GM13977 (cell line): ENCODE measurements at regions not wholly inside any gene's neighbourhood (a gene's known extent, or its start where the extent isn't known, plus 50 kb on each side); places are given as distances from the start of the nearest gene placed in this dataset.
"Not testable (repeated sequence)": the region's sequence is repeated elsewhere in the genome, so short reads cannot be mapped to it uniquely, and the experiment has no call there.

Experiments
- DNase-seq: peaks from one replicate; pipeline ENCODE4 v3.0.0; 2012; ENCODE audit warnings: low spot score
- in situ Hi-C: fragments of 300-500 bp; cut with MboI; formaldehyde crosslinking; loops from one replicate; pipeline ENCODE4 v1.12.0; 2022; ENCODE audit warnings: low sequenced_read_pairs, low pct_unique_long_range_greater_than_20kb, mixed read lengths, inconsistent platforms; ENCODE audit not compliant: unreplicated experiment
- TF ChIP-seq, protein P1 (sequence below): IDR thresholded peaks from 2 replicates; pipeline ENCODE4 v1.5.1; 2012; ENCODE audit warnings: mild to moderate bottlenecking, control low read depth; ENCODE audit not compliant: insufficient read depth; ENCODE audit errors: extremely low read depth, missing control alignments

DNA sequence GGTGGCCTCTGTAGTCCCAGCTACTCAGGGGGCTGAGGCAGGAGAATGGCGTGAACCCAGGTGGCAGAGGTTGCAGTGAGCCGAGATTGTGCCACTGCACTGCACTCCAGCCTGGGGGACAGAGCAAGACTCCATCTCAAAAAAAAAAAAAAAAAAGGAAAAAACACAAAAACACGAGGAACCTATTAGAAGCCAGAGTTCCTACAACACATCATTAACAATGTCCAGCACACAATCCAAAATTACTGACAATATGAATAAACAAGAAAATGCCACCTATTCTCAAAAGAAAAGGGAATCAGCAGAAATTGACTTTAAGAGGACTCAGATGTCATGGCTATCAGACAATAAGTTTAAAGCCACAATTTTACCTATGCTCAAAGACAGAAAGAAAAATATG, 57.3 kb upstream of the HS3ST3A1 start:
- in situ Hi-C loops, result not testable (repeated sequence)

DNA sequence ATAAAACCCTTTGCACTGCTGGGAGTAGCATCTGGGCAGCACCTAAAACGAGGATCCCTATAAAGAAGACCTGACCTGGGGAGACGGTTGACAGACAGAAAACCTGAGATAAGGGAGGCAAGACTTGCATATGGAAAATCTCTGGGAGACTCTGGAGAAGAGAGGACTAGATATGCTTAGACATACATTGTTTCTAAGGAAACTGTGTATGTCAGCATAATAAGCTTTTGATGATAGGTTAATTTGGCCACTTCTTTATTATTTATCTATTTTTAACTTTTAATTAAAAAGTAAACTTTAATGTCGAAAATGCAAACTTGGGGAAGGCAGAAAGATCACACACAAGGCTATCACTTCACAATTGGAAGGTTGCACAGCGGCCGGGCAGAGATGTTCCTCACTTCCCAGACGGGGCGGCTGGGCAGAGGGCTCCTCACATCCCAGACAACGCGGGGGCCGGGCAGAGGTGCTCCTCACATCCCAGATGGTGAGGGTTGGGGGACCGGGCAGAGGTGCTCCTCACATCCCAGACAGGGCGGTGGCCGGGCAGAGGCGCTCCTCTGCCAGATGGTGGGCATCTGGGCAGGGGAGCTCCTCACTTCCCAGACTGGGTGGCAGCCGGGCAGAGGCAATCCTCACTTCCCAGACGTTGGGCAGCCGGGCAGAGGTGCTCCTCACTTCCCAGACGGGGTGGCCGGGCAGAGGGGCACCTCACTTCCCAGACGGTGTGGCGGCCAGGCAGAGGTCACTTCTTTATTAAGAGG, 64.3 kb upstream of the HS3ST3A1 start:
- in situ Hi-C loops, result no loop called here
- no peak for DNase-seq
- TF ChIP-seq, protein P1, sequence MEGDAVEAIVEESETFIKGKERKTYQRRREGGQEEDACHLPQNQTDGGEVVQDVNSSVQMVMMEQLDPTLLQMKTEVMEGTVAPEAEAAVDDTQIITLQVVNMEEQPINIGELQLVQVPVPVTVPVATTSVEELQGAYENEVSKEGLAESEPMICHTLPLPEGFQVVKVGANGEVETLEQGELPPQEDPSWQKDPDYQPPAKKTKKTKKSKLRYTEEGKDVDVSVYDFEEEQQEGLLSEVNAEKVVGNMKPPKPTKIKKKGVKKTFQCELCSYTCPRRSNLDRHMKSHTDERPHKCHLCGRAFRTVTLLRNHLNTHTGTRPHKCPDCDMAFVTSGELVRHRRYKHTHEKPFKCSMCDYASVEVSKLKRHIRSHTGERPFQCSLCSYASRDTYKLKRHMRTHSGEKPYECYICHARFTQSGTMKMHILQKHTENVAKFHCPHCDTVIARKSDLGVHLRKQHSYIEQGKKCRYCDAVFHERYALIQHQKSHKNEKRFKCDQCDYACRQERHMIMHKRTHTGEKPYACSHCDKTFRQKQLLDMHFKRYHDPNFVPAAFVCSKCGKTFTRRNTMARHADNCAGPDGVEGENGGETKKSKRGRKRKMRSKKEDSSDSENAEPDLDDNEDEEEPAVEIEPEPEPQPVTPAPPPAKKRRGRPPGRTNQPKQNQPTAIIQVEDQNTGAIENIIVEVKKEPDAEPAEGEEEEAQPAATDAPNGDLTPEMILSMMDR, result no peak

More for the DNA sequence above, 57.3 kb upstream of the HS3ST3A1 start:
- DNase-seq, result not testable (repeated sequence)

DNA sequence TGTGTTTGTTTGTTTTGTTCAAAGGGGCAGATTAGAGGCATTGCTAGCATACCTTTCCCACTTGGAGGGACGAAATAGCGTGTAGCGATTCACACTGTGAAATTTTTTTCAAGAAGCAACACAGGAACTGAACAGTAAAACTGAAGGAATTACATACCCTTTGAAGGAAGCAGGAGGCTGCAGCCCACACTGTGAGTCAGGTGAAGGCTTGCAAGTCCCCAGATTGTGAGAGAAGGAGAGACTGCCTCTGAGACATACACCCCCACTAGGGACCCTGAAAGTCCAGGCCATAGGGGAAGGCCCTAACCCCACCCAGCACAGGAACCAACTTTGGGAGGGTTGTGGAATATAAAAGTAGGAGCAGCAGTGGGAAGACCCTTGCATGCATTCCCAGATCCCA, 69.6 kb upstream of the HS3ST3A1 start:
- TF ChIP-seq, protein P1, result no peak
- in situ Hi-C loops, result no loop called here
- no peak for DNase-seq

DNA sequence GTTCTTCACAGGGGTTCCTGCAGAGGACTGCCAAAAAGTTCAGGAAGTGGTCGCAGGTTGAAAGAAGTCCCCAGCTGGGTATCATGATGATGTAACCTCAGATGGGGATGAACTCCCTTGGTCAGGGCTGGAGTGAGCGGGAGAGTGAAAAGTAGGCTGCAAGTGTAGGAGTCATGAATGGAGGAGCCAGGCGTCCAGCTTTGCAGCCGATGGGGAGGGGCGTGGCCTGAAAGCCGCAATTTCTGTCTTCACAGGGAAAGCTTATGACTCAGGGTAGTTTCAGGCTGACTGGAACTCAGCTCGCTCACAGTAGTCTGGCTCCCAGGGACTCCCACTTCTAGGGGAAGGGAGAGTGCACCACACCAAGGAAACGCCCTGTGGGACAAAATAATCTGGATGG, 70.0 kb upstream of the HS3ST3A1 start:
- in situ Hi-C loops, result no loop called here
- TF ChIP-seq, protein P1, result no peak
- no peak for DNase-seq

DNA sequence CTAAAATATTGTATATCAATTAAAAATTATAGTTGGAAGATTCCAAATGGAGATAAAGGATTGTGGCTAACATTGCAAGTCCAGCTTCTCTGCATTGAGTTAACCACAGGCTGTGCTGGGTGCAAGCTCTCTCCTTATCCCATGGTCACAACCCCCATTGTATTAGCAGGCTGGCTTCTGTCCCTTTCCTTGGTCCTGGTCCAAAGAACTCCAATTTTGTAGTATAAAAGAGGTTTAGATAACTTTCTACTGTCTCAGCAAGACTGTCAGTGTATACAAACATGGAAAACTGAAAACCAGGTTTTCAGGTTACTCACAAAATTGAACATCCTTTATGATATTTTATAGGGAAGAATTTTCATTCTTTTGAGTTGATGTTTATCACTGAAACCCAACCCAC, 76.6 kb upstream of the HS3ST3A1 start:
- in situ Hi-C loops, result loop anchor here (25.0 kb wide), 1 partner anchor 91 kb away; no protein-coding TSS in a partner anchor
- TF ChIP-seq, protein P1, result no peak
- no peak for DNase-seq

DNA sequence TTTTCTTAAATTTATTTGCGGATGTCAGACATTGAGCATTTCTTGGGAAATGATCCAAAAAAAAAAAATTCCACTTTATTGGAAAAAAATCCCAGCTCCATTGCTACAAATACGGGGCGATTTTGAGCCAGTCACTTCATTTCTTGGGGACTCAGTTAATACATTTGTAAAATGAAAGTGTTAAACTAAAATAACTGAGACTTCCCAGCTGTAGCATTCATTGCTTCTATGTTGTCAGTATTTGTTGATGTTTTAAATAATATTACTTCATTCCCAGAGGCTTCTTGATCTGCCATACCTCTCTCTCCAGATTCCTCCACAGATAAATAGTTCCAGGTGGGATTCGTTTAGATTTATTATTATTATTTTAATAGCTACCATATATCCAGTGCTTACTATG, 77.1 kb upstream of the HS3ST3A1 start:
- DNase-seq, result no peak
- TF ChIP-seq, protein P1, result no peak
- in situ Hi-C loops, result loop anchor here (25.0 kb wide), 1 partner anchor 92 kb away; no protein-coding TSS in a partner anchor

DNA sequence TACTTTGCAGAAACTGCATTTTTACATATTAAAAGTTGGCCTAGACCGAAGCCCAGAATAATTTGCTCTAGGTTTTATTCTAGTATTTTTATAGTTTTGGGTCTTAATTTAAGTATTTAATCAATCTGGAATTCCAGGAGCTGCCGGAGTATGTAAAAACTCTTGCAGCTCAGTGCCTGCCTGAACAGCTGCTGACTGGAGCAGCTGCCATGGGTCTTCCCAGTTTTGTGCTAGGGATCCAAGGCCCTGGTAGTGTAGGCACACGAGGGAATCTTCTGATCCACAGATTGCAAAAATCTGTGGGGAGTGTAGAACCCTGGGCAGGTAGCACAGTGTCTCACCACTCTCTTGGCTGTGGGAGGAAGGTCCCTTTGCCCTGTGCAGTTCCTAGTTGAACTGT, 87.0 kb upstream of the HS3ST3A1 start:
- TF ChIP-seq, protein P1, result no peak
- no peak for DNase-seq
- in situ Hi-C loops, result loop anchor here (25.0 kb wide), 1 partner anchor 101 kb away; no protein-coding TSS in a partner anchor
